SH-SY5Y (cell line): ENCODE measurements at regions not wholly inside any gene's neighbourhood (a gene's known extent, or its start where the extent isn't known, plus 50 kb on each side); places are given as distances from the start of the nearest gene placed in this dataset.

ENCODE experiments used
- GATA2 ChIP-seq: IDR thresholded peaks from 2 replicates; pipeline ENCODE4 v1.6.1; 2011; ENCODE audit warnings: mild to moderate bottlenecking, low read depth, low read length
- GATA3 ChIP-seq: IDR thresholded peaks from 2 replicates; pipeline ENCODE4 v1.6.1; 2011; ENCODE audit warnings: low read depth, mild to moderate bottlenecking, low read length, moderate library complexity

DNA sequence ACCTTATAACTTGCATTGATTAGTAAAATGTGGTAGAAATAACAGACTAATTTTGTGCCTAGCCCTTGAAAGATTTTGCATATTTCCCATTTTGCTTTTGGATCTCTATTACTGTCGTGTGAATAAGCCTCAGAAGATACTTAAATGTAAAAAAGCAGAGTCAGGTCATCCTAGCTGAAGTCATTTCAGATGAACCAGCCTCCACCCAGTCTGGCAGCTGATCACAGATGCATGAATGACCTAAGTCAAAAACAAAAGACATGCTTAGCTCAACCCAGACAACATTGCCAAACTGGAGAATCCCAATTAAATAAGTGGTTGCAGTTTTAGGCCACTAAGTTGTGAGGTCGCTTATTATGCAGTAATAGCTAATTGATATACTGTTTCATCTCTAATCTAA is 349.9 kb downstream of the C12orf50 start:
- TF ChIP-seq GATA2 (no peak), GATA3 (no peak)
